Hematopoietic multipotent progenitor cell treated with erythropoietin and hydrocortisone succinate and interleukin-3 and kit ligand, for 4 days (in vitro differentiated cells): ENCODE measurements at regions not wholly inside any gene's neighbourhood (a gene's known extent, or its start where the extent isn't known, plus 50 kb on each side); places are given as distances from the start of the nearest gene placed in this dataset.

Source experiments
- DNase-seq: peaks from one replicate; pipeline ENCODE4 v3.0.0-alpha.2; 2015

DNA sequence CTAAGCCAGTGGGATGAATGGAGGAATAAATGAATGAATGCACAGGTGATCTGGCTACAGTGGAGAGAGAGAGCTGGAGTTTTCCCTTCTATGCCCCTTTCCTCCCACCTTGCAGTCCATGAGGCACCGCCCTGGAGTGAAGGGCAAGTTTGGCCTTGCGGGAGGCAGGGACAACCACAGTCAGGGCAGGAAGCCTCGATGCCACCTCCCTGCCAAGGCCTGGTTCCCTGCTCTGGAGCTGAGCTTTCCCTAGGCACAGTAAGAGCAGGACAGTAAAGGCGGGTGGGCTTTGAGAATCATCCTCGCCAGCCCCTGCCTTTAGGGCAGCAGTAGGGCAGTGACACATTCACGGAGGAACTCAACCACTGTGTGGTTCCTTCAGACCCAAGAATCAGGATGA lies 72.6 kb downstream of the RBFOX3 start:
- no peak for DNase-seq

DNA sequence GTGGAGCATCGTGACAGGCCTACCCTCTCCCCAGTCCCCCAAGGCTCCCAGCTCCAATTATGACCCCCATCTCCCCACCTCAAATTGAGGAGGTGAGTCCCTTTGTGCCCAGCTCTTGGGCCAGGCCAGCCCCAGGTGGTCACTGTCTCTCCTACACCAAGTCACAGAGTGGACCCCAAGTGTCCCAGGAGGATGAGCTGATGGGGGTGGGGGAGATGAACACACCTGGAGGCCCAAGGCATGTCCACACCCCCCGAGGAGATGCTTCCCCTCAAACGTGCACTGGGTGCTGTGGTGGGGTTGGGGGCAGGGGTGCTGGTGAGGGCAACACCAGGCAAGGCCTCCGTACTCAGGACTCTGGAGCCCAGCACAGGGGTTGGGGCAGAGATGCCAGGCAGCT lies 73.2 kb downstream of the RBFOX3 start:
- DNase-seq, result no peak

- no peak for DNase-seq
Observed at GRCh38 chr17:79537061-79537460, 73.8 kb downstream of the RBFOX3 start.

GRCh38 chr17:79536212-79536840 lies 74.5 kb downstream of the RBFOX3 start:
- no peak for DNase-seq

GRCh38 chr17:79535728-79536025 lies 75.2 kb downstream of the RBFOX3 start:
- no peak for DNase-seq

GRCh38 chr17:79534851-79535727 lies 75.8 kb downstream of the RBFOX3 start:
- DNase-seq, result no peak

DNA sequence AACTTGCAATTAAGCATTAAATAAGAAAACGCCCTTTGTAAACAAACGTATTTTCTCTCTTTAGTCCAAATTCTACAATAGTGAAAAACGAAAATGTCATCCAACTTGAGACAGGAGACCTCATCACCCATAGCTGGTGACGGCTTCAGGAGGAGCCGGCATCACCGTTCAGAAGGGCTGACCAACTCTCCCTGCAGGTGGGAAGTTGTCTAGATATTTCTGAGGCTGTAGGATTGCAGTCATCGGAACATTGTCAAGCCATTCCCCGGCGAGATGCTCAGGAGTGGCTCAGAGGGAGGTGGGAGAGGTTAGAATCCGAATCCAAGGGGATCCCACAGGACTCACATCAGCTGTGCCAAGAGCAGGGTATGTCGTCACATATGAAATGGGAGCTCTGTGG lies 76.7 kb downstream of the RBFOX3 start:
- DNase-seq, result no peak

GRCh38 chr17:79533116-79533515 lies 77.7 kb downstream of the RBFOX3 start:
- DNase-seq, result no peak

- no peak for DNase-seq
Observed at GRCh38 chr17:79532107-79532790, 78.6 kb downstream of the RBFOX3 start.

DNA sequence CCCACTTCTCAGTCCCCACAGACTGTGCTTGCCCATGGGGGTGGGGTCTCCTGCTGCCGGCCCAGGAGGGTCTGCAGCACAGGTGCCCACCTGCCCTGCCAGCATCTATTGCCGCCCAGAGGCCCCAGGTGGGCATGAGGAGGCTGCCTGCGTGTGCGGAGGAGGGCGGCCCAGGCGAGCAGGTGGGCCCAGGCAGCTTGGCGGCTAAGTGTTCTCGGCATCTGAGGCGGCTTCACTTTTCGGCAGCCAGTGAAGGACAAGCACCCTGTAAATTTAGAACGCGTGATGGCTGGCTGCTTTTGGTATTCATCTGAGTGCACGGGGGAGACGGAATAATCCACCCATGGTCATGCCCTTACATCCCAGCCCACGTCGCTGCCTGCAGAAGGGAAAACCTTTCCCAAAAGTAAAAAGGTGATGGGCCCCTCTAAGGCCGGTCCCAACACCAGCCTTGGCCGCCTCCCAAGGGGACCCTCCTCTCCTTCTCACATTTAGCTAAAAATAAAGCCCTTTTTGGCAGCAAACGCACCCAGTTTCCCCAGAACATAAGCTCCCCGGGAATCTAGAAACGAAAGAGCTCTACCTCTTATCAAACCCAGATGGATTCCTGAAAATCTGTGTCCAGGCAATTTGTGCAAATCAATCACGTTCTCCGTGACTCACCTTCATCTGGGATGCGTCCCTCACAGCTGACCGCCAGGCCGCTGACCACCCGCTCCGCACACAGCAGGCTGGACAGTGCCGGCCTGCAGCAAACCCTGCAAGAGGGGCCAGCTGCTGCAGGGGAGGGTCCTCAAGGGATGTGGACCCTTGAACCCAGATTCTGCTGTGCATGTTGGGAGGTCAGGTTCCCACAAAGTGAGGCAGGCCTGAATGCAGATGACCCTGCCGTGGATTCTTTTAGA lies 79.4 kb downstream of the RBFOX3 start:
- no peak for DNase-seq

DNA sequence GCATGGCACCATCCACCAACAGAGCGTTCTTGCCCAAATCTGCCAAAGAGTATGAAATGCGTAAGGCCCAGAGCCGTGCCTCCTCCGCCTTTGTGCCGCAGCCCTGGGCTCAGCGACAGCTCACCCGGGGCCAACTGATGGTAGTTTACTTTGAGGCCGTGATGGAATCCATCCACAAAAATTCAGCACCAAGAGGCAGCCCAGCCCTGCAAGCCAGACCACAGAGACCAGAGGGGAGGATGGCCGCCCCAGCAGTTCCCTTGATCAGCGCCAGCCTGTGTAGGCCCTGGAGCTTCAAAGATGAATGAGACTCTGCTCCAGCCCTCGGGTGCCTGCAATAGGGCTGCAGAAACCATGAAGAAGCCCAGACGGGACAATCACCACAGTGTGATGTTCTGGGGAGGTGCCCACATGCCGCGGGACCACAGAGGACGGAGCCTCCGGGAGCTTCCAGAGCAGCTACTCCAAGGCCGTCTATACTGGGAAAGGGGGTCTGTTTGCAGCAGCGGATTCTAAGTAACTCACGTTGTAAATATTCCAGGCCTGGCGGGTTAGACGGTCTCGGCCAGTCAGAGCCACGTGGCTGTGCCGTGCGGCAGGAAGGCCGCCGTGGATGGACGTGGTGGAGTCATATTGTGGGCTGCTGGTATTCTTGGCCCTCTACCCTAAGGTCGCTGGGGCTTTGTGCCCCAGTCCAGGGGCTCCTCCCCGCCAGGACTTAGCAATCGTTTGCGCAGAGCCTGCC lies 80.3 kb downstream of the RBFOX3 start:
- DNase-seq, result no peak

DNA sequence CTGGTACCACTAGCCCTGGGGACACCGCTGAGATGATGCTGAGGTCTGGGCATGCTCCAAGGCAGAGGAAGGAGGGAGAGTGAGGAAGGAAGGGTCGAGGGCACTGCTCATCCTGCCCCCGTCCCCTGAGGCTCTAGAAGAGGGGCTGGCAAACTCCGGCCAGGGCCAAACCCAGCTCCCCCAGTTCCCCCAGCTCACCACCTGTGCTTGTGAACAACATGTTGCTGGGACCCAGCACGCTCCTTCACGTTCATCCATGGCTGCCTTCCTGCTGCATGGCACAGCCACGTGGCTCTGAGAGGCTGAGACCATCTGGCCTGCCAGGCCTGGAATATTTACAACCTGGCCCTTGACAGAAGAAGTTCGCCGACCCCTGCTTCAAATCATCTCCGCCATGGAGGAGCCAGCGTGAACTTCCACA lies 81.2 kb downstream of the RBFOX3 start:
- DNase-seq, result no peak

- DNase-seq, result no peak
Observed at GRCh38 chr17:79528592-79529125, 82.2 kb downstream of the RBFOX3 start.

DNA sequence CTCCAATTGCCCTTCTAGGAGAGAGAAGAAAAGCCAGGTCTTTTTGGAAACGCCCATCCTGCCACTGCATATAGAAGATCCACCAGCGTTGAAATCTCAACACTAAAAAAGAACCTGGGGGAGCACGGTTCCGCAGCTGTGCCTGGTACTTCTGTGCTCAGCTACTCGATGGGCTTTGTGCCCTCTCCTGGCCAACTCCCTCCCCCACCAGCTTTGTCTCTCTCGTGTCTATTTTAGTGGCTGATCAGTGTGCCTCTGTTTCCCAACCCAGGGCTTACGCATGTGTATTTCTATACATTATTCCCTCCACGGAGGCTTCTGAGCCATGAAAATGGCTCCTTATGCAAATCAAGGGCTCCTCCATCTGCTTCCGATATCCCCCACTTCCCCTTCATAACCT lies 83.5 kb downstream of the RBFOX3 start:
- no peak for DNase-seq

DNA sequence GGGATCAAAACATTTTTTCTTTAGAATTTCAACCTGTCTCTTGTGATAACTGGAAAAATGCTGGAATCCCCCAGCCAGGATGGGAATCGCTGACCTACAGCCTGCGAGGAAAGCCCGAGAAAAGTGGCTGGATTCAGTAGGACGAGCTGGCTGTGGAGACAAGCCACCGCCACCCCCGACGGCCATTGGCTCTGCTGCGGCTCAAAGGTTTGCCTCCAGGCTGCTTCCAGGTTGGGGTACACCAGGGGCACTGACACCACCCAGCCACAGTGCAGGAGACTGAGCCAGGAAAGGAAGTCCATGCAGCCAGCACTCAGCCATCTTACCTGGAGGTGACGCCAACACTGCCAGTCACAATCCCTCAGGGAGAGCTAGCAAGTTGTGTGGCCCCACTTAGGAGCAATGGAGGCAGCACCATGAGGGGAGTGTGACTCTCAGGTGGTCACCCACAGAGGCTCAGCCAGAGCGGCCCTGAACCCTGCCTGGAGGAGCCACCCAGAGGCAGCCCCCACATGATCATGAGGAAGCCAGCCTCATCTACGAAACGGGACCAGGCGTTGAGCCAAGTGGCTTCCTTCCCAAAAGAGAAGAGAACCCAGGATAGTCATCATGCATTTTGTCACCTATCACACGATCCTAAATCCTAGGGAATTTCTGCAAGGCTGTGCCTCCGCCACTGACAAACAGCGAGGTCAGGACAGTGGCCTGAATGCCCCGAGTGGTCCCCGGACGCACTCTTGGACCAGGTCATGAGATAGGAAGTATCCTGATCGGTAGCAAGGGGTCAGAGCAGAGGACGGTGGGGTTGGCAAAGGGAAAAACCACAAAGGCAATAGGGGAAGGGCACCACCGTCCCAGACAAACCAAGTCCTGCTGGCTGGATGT lies 84.8 kb downstream of the RBFOX3 start:
- DNase-seq, result no peak

GRCh38 chr17:79524213-79525187 lies 86.4 kb downstream of the RBFOX3 start:
- no peak for DNase-seq

DNA sequence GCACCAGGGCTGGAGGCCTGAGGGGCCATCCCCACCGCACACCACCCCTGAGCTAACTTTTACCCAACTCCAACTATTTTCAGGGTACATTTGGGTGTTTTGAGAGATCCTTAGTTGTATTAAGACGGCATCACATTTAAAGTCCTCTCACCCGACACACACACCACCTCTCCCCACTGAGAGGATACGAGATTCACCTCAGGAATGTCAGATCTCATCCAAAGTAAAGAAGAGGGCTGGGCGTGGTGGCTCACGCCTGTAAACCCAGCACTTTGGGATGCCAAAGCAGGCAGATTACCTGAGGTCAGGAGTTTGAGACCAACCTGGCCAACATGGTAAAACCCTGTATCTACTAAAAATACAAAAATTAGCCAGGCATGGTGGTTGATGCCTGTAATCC lies 88.4 kb downstream of the RBFOX3 start:
- no peak for DNase-seq

GRCh38 chr17:79521225-79521624 lies 89.6 kb downstream of the RBFOX3 start:
- DNase-seq, result no peak
